CMK (cell line): ENCODE measurements at regions not wholly inside any gene's neighbourhood (a gene's known extent, or its start where the extent isn't known, plus 50 kb on each side); places are given as distances from the start of the nearest gene placed in this dataset.
"Not testable (repeated sequence)": the region's sequence is repeated elsewhere in the genome, so short reads cannot be mapped to it uniquely, and the experiment has no call there.

Experiments
- DNase-seq: peaks from one replicate; pipeline ENCODE4 v3.0.0-alpha.2; 2010; ENCODE audit warnings: low read depth

GRCh38 chrX:94834226-94834625 lies 1160.2 kb downstream of the FAM133A start:
- DNase-seq = no peak

GRCh38 chrX:94850811-94851210 lies 1176.8 kb downstream of the FAM133A start:
- no peak for DNase-seq

GRCh38 chrX:94854251-94854650 lies 1180.2 kb downstream of the FAM133A start:
- no peak for DNase-seq

- not testable (repeated sequence) for DNase-seq
Observed at GRCh38 chrX:94862470-94862869, 1188.5 kb downstream of the FAM133A start.

DNA sequence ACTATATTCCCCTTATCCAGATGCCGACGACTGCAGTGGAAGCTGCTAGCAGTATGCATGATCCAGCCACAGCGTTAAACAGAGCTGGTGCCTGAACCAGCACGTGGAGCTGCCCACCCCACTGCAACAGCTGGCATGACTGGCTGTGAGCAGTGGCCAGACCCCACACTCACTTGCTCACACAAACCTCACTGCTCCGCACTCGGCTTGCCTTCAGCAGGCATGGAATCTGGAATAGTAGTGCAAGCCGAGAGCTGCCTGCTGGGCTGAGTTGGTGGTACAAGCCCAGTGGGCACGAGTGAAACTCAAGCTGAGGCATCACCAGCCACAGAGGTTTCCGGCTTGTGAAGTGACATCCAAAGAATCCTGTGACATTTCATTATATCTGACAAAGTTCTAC lies 1197.6 kb downstream of the FAM133A start:
- DNase-seq = no peak

GRCh38 chrX:94901849-94902248 lies 1227.8 kb downstream of the FAM133A start:
- no peak for DNase-seq

GRCh38 chrX:94908171-94908570 lies 1234.2 kb downstream of the FAM133A start:
- DNase-seq = no peak

DNA sequence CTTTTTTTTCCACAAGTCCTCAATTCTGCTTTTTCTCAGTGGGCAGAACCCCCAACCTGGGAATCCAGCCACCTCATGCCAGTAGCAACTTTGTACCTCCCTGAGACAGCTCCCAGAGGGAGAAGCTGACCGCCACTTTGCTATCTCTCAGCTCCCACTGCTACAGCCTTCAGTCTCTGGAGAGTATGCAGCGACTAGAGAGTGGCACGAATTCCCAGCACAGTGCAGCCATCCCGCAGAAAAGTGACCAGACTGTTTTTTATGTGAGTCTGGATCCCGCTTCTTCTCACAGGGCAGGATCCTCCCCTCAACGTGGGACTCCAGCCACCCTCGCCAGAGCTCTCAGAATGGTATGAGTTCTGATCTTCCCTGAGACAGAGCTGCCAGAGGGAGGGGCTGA lies 1234.6 kb downstream of the FAM133A start:
- no peak for DNase-seq

DNA sequence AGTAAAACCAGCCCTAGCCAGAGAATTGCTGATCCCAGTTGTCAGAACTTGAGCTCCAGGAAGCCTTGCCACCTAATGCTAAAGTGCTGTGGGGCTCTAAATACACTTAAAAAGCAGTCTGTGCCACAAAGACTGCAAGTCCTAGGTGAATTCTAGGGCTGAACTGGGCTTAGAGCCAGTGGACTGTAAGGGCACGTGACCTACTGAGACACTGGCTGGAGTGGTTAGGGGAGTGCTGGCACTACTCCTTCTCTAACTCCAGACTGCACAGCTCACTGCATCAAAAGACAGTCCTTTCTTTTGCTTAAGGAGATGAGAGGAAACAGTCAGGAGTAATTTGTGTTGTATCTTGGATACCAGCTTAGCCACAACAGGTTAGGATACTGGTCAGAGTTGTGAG lies 1240.2 kb downstream of the FAM133A start:
- no peak for DNase-seq

GRCh38 chrX:94932278-94932965 lies 1258.4 kb downstream of the FAM133A start:
- no peak for DNase-seq

- no peak for DNase-seq
Observed at GRCh38 chrX:94936722-94937121, 1262.7 kb downstream of the FAM133A start.

GRCh38 chrX:94937491-94937890 lies 1263.5 kb downstream of the FAM133A start:
- no peak for DNase-seq

DNA sequence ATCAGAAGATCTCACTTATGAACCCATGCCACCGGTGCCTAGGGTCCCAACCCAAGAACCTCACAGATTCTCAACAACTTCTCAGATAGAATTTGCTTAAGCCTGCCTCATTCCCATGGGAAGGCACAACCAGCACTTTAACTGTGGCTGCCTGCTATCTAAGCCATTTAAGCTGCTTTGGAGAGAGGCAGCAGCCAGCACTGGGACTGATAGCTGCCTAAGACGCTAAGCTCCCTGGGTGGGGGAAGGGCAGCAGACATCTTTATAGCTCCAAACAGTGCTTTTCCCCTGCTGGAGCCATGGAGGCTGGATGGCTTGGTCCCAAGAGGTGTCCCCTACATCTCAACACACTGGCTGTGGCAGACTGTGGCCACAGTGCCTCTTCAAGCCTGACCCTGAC lies 1268.6 kb downstream of the FAM133A start:
- no peak for DNase-seq

DNA sequence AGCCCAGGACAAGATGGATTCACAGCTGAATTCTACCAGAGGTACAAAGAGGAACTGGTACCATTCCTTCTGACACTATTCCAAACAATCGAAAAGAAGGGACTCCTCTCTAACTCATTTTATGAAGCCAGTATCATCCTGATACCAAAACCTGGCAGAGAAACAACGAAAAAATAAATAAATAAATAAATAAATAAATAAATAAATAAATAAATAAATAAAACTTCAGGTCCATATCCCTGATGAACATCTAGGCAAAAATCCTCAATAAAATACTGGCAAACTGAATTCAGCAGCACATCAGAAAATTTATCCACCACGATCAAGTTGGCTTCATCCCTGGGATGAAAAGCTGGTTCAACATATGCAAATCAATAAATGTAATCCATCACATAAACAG lies 1272.1 kb downstream of the FAM133A start:
- DNase-seq = not testable (repeated sequence)

DNA sequence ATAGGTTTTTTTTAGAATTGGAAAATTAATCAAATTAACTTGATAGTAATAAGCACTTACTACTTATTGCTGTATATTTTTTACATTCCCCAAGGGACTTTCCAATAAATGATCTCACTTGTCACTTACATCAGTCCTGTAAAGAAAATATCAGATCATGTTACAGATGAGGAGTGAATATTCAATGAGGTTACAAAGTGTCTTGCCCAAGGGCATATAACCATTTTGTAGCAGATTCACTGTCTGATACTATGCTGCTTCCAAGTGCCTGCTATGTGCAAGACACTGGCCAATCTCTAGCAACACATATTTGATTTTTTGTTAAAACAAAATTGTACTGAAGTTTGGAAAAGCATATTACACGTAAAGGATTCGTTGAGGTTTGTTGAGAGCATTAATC lies 1287.7 kb downstream of the FAM133A start:
- no peak for DNase-seq

DNA sequence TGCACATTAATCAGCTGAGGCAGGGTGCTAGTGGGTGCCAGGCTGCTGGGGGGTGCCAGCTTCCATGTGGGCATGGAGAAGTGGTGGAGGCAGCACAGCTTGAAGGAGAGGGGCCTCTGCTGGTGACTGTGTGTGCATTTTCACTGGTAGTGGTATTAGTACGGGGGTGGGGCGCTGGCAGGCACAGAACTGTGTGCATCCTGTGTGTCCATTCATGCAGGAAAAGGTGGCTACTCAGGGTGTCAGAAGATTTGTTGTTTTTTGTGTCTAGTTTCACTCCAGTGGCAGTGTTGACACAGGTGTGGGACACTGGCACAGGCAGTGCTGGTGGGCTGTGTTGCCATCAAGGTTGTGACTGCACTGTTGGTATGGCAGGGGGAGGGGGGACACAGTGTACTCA lies 1303.6 kb downstream of the FAM133A start:
- no peak for DNase-seq

DNA sequence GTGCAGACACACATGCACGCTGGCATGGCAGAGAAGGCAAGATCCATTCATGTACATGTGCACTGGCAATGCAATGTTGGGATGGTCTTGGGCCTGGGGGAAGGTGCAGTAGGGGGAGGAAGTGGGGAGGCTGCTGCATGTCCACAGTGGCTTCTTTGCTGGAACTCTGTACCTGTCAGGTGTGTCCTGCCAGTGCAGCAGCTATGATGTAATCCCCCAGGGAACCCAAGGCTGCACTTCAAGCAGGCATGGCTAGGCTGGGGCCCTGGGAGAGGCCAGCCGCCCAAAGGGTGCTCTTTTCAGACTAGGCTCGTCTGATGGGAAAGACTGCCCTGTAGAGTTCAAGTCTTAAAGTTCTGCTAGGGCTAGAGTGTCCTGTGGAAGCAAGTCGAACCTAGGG lies 1304.0 kb downstream of the FAM133A start:
- DNase-seq = no peak
